Thyroid gland (tissue), 4 donors: ENCODE measurements at regions not wholly inside any gene's neighbourhood (a gene's known extent, or its start where the extent isn't known, plus 50 kb on each side); places are given as distances from the start of the nearest gene placed in this dataset.

Source experiments
- POLR2A ChIP-seq, 2 donors: fragments of 450-650 bp; IDR thresholded peaks; one replicate each; pipeline ENCODE4 v1.6.1; 2017; ENCODE audit warnings: antibody characterized with exemption in 2 of 2, mild to moderate bottlenecking in 2 of 2, moderate library complexity in 1 of 2
- TF ChIP-seq, protein P1 (sequence below), 6 experiments: fragments of 200-600 bp in 3 of 6; fragments of 450-650 bp in 3 of 6; sonication (generic) in 3 of 6; IDR thresholded peaks; one replicate each; pipeline ENCODE4 v1.5.1; 2016 to 2019; ENCODE audit warnings: antibody characterized with exemption in 6 of 6, mild to moderate bottlenecking in 2 of 6, inconsistent platforms in 1 of 6, moderate library complexity in 1 of 6

GRCh38 chr14:65195042-65195719 lies 92.9 kb upstream of the MAX start:
- no peak for TF ChIP-seq POLR2A (IDR thresholded peaks at IDR 0.05)
- TF ChIP-seq, protein P1, sequence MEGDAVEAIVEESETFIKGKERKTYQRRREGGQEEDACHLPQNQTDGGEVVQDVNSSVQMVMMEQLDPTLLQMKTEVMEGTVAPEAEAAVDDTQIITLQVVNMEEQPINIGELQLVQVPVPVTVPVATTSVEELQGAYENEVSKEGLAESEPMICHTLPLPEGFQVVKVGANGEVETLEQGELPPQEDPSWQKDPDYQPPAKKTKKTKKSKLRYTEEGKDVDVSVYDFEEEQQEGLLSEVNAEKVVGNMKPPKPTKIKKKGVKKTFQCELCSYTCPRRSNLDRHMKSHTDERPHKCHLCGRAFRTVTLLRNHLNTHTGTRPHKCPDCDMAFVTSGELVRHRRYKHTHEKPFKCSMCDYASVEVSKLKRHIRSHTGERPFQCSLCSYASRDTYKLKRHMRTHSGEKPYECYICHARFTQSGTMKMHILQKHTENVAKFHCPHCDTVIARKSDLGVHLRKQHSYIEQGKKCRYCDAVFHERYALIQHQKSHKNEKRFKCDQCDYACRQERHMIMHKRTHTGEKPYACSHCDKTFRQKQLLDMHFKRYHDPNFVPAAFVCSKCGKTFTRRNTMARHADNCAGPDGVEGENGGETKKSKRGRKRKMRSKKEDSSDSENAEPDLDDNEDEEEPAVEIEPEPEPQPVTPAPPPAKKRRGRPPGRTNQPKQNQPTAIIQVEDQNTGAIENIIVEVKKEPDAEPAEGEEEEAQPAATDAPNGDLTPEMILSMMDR (IDR thresholded peaks at IDR 0.05), result no peak
